Cardiac muscle cell (in vitro differentiated cells and primary cell): ENCODE measurements at regions not wholly inside any gene's neighbourhood (a gene's known extent, or its start where the extent isn't known, plus 50 kb on each side); places are given as distances from the start of the nearest gene placed in this dataset.

Experiments
- DNase-seq, 2 donors: peaks; one replicate each; pipeline versions ENCODE4 v3.0.0 to v3.0.0-alpha.2; 2010 to 2017; ENCODE audit warnings: low read depth in 1 of 2, low spot score in 1 of 2
- H3K27ac ChIP-seq: fragments of 200-600 bp; sonication (generic); 2 replicates; pipeline ENCODE4 v1.5.1; 2016
- H3K27me3 ChIP-seq: fragments of 200-600 bp; sonication (generic); 2 replicates; pipeline ENCODE4 v1.6.0; 2016; ENCODE audit warnings: control low read depth
- H3K36me3 ChIP-seq: fragments of 200-600 bp; sonication (generic); 2 replicates; pipeline ENCODE4 v1.5.1; 2016; ENCODE audit warnings: control low read depth
- H3K4me1 ChIP-seq: fragments of 200-600 bp; sonication (generic); 2 replicates; pipeline ENCODE4 v1.8.1; 2017; ENCODE audit warnings: low read depth, mild to moderate bottlenecking, mixed run types
- H3K4me3 ChIP-seq: fragments of 200-600 bp; sonication (generic); 2 replicates; pipeline ENCODE4 v1.5.1; 2016; ENCODE audit warnings: mild to moderate bottlenecking
- H3K9me3 ChIP-seq: fragments of 200-600 bp; sonication (generic); 2 replicates; pipeline ENCODE4 v1.5.1; 2017; ENCODE audit warnings: low read depth, mild to moderate bottlenecking, control low read depth
- TF ChIP-seq, protein P1 (sequence below): IDR thresholded peaks from 2 replicates; pipeline ENCODE4 v1.5.1; 2012; ENCODE audit warnings: low read depth, mild to moderate bottlenecking, low read length

DNA sequence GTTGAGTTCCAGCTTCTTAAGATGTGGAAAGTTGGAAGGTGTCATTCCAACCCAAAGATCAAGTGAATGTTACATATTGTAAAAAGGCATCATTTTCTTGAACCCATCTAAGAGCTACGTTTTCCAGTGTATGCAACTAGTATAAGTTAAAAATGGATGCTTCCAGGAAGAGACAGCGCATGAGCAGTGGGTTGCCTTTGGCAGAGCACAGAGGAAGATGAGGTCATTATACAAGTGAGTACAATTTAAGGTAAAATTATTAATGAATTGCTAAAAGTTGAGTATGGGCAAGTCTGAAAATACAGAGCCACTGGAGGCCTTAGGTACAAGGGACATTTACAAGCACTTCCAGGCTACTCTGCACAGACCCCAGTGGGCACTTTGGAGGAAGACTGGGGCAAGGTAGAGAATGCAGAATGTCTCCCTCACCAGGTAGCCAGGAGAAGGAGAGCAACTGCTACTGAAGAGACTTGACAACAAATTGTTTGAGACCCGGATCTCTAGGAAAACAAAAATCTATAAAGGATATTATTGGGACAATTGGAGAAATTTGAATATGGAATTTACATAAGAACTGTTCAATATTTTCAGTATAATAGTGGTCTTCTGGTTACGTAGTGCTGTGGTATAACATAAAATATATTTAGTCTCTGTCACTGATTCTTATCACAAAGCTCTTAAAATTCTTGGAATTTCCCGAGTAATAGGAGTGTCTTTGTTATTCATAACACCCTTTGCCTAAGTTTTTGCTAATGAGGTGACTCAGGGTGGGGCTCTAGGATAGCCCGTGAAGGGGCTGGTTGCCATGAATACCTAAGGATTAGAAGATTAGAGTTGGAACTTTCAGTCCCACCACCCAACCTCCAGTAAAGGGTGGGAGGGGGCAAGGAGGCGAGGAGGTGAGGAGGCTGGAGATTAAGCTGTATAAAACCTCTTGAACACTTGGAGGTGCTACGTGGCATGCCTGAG, 129.9 kb upstream of the FER start:
- no peaks in the 10 kb centered on the region for H3K36me3 ChIP-seq
- no peak overlapping the region for H3K27ac ChIP-seq
- H3K4me3 ChIP-seq: no peak overlapping the region
- no peaks in the 10 kb centered on the region for H3K4me1 ChIP-seq
- TF ChIP-seq, protein P1, sequence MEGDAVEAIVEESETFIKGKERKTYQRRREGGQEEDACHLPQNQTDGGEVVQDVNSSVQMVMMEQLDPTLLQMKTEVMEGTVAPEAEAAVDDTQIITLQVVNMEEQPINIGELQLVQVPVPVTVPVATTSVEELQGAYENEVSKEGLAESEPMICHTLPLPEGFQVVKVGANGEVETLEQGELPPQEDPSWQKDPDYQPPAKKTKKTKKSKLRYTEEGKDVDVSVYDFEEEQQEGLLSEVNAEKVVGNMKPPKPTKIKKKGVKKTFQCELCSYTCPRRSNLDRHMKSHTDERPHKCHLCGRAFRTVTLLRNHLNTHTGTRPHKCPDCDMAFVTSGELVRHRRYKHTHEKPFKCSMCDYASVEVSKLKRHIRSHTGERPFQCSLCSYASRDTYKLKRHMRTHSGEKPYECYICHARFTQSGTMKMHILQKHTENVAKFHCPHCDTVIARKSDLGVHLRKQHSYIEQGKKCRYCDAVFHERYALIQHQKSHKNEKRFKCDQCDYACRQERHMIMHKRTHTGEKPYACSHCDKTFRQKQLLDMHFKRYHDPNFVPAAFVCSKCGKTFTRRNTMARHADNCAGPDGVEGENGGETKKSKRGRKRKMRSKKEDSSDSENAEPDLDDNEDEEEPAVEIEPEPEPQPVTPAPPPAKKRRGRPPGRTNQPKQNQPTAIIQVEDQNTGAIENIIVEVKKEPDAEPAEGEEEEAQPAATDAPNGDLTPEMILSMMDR: no peak
- no peaks in the 10 kb centered on the region for H3K27me3 ChIP-seq
- no peak for DNase-seq
- H3K9me3 ChIP-seq: no peaks in the 10 kb centered on the region

DNA sequence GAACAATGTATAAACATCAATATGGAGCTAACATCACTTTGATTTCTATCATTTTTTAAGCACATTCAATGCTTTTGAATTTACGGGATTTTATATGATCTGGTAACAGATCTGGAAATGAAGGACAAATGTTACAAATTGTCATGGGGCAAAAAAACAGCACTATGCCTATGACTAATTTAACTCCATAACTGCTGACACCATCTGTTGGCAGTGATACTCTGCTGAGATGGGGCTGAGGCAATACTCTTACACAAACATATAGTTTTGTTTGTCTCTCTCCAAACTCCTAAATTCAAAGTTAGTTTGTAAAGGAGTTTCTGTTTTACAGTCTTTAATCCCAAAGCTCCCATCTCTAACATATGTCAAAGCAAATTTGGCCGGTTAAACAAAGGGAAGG, 132.5 kb upstream of the FER start:
- H3K4me3 ChIP-seq: no peak overlapping the region
- H3K27me3 ChIP-seq: no peaks in the 10 kb centered on the region
- TF ChIP-seq, protein P1: no peak
- H3K36me3 ChIP-seq: no peaks in the 10 kb centered on the region
- H3K9me3 ChIP-seq: no peaks in the 10 kb centered on the region
- H3K4me1 ChIP-seq: no peaks in the 10 kb centered on the region
- H3K27ac ChIP-seq: no peak overlapping the region
- DNase-seq: peak in 1 of 2 donors; percentile 35

DNA sequence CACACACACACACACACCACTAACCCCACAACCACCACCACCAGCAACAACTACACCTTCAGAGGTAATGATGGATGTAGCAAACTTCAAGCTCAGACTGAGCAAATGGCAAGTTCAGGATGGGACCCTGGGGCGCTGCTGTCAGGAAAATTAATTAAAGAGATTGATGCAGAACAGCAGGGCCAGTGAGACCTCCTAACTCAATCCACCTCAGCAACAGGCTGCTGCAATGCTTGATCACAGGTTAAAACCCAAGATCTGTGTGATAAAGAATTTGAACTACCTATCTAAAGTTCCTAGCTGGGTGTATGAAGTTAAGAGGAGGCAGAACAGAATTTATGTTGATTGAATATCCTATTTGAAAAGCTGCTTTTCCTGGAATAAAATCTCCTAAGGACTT, 140.3 kb upstream of the FER start:
- H3K9me3 ChIP-seq: no peaks in the 10 kb centered on the region
- H3K4me1 ChIP-seq: no peaks in the 10 kb centered on the region
- TF ChIP-seq, protein P1: no peak
- H3K36me3 ChIP-seq: no peaks in the 10 kb centered on the region
- H3K4me3 ChIP-seq: no peak overlapping the region
- H3K27me3 ChIP-seq: no peaks in the 10 kb centered on the region
- DNase-seq: no peak
- H3K27ac ChIP-seq: no peak overlapping the region

DNA sequence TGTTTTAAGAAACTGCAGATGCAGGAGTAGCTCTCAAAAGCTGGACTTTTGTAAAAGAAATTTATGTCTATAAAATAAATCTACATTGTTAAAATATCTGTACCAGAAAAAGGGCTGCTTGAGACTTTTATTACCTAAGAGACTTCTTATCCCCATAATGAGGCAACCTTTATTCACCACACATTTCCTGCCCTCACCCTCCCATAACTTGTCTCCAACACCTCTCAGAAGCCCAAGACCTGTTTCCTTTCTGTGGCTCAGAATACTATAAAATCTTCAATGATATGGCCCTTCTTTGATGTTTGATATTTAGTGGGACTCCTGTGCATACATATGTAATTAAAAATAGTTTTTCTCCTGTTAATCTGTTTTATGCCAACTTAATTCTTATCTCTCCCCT, 141.5 kb upstream of the FER start:
- TF ChIP-seq, protein P1: no peak
- Histone ChIP-seq H3K4me3 (no peak overlapping the region), H3K27ac (no peak overlapping the region), H3K9me3 (no peaks in the 10 kb centered on the region), H3K27me3 (no peaks in the 10 kb centered on the region), H3K4me1 (no peaks in the 10 kb centered on the region), H3K36me3 (no peaks in the 10 kb centered on the region)
- DNase-seq: no peak

DNA sequence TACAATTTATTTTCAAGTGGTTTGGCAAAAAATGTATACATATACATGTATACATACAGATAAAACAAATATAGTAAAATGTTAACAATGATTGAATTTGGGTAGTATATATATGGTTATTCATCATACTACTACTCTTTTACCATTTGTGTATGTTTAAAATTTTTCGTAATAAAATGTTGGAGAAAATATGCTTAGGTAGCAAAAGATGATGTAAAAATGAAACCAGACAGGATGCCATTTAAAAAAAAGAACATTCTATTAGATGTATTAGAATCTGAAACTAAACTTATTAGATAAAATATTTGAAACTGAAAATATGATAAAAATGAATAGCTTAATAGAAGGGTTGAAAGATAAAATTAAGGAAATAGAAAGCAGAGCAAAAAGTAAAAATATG, 144.9 kb upstream of the FER start:
- no peak overlapping the region for H3K4me3 ChIP-seq
- H3K27ac ChIP-seq: no peak overlapping the region
- no peak for DNase-seq
- TF ChIP-seq, protein P1: no peak
- H3K36me3 ChIP-seq: no peaks in the 10 kb centered on the region
- no peaks in the 10 kb centered on the region for H3K27me3 ChIP-seq
- no peaks in the 10 kb centered on the region for H3K4me1 ChIP-seq
- no peaks in the 10 kb centered on the region for H3K9me3 ChIP-seq
